ENCODE measurements at regions not wholly inside any gene's neighbourhood (a gene's known extent, or its start where the extent isn't known, plus 50 kb on each side); places are given as distances from the start of the nearest gene placed in this dataset.
"Not testable (repeated sequence)": the region's sequence is repeated elsewhere in the genome, so short reads cannot be mapped to it uniquely, and the experiment has no call there.

GRCh38 chr14:83147006-83147405 lies 1613.4 kb upstream of the SEL1L start:
- no peak for DNase-seq

GRCh38 chr14:83151571-83151970 lies 1617.9 kb upstream of the SEL1L start:
- no peak for DNase-seq

- DNase-seq: no peak
Measured at GRCh38 chr14:83153081-83153480, 1619.4 kb upstream of the SEL1L start.

- DNase-seq: no peak
Measured at GRCh38 chr14:83162361-83162929, 1628.8 kb upstream of the SEL1L start.

GRCh38 chr14:83163016-83163415 lies 1629.4 kb upstream of the SEL1L start:
- DNase-seq: no peak

GRCh38 chr14:83164016-83164415 lies 1630.4 kb upstream of the SEL1L start:
- no peak for DNase-seq

- DNase-seq: no peak
Measured at GRCh38 chr14:83164591-83164990, 1630.9 kb upstream of the SEL1L start.

GRCh38 chr14:83170165-83170564 lies 1636.5 kb upstream of the SEL1L start:
- no peak for DNase-seq

- no peak for DNase-seq
Measured at GRCh38 chr14:83171761-83172160, 1638.1 kb upstream of the SEL1L start.

- no peak for DNase-seq
Measured at GRCh38 chr14:83172363-83172762, 1638.7 kb upstream of the SEL1L start.

GRCh38 chr14:83173687-83174086 lies 1640.0 kb upstream of the SEL1L start:
- DNase-seq: no peak

- DNase-seq: no peak
Measured at GRCh38 chr14:83184531-83184930, 1650.9 kb upstream of the SEL1L start.

GRCh38 chr14:83188311-83188710 lies 1654.7 kb upstream of the SEL1L start:
- DNase-seq: not testable (repeated sequence)

GRCh38 chr14:83196236-83196635 lies 1662.6 kb upstream of the SEL1L start:
- no peak for DNase-seq

- no peak for DNase-seq
Measured at GRCh38 chr14:83197271-83197670, 1663.6 kb upstream of the SEL1L start.

GRCh38 chr14:83207550-83207949 lies 1673.9 kb upstream of the SEL1L start:
- no peak for DNase-seq

GRCh38 chr14:83208341-83208740 lies 1674.7 kb upstream of the SEL1L start:
- DNase-seq: no peak

GRCh38 chr14:83217492-83217891 lies 1683.8 kb upstream of the SEL1L start:
- no peak for DNase-seq

- DNase-seq: no peak
Measured at GRCh38 chr14:83247924-83248639, 1714.4 kb upstream of the SEL1L start.

GRCh38 chr14:83251402-83251801 lies 1717.7 kb upstream of the SEL1L start:
- DNase-seq: no peak

- no peak for DNase-seq
Measured at GRCh38 chr14:83253870-83254269, 1720.2 kb upstream of the SEL1L start.

GRCh38 chr14:83255015-83255726 lies 1721.5 kb upstream of the SEL1L start:
- no peak for DNase-seq

GRCh38 chr14:83255727-83256090 lies 1722.1 kb upstream of the SEL1L start:
- no peak for DNase-seq
